OCI-LY7 (cell line): ENCODE measurements at regions not wholly inside any gene's neighbourhood (a gene's known extent, or its start where the extent isn't known, plus 50 kb on each side); places are given as distances from the start of the nearest gene placed in this dataset.

Experiments
- BruUV-seq: library from RNA; stranded (reverse); fragments of 400-500 nt; replicated peaks from 2 replicates; lab custom pipeline; 2021; lab: Mats Ljungman, UMichigan
- CTCF ChIA-PET: fragments of 300-600 bp; sonication (Branson Sonifier 250); formaldehyde crosslinking; loops from one replicate; lab custom pipeline; 2022; ENCODE audit warnings: antibody characterized with exemption; ENCODE audit not compliant: unreplicated experiment; lab: Charles Lee
- POLR2A ChIA-PET: fragments of 300-600 bp; sonication (Branson Sonifier 250); formaldehyde crosslinking; loops from one replicate; lab custom pipeline; 2022; ENCODE audit warnings: antibody characterized with exemption; lab: Charles Lee
- DNase-seq: peaks from one replicate; pipeline ENCODE4 v3.0.0-alpha.2; 2015; ENCODE audit warnings: low spot score
- H2AFZ ChIP-seq: fragments of 200-600 bp; sonication (generic), shearing (Covaris generic); 2 replicates; pipeline ENCODE4 v1.6.1; 2014; ENCODE audit warnings: mild to moderate bottlenecking, antibody characterized with exemption, low read length, moderate library complexity
- H3K27ac ChIP-seq: fragments of 200-600 bp; sonication (generic); 2 replicates; pipeline ENCODE4 v1.5.1; 2014; ENCODE audit warnings: mixed run types, low read depth, mild to moderate bottlenecking, moderate library complexity, low read length, inconsistent platforms; ENCODE audit not compliant: poor library complexity, severe bottlenecking
- H3K36me3 ChIP-seq: fragments of 200-600 bp; sonication (generic); 2 replicates; pipeline ENCODE4 v1.6.1; 2014; ENCODE audit warnings: mild to moderate bottlenecking, antibody characterized with exemption, low read length, moderate library complexity, mixed read lengths; ENCODE audit not compliant: insufficient read depth
- H3K4me1 ChIP-seq: fragments of 200-600 bp; sonication (generic); 2 replicates; pipeline ENCODE4 v1.5.1; 2014; ENCODE audit warnings: mild to moderate bottlenecking, low read length; ENCODE audit not compliant: insufficient read depth, poor library complexity, severe bottlenecking
- H3K4me2 ChIP-seq: fragments of 200-600 bp; sonication (generic); 2 replicates; pipeline ENCODE4 v1.6.1; 2014; ENCODE audit warnings: mild to moderate bottlenecking, low read length
- H3K4me3 ChIP-seq: fragments of 200-600 bp; sonication (generic); 2 replicates; pipeline ENCODE4 v1.5.1; 2014; ENCODE audit warnings: mild to moderate bottlenecking, low read depth, low read length; ENCODE audit not compliant: poor library complexity, severe bottlenecking
- H3K79me2 ChIP-seq: fragments of 200-600 bp; sonication (generic); 2 replicates; pipeline ENCODE4 v1.6.1; 2016; ENCODE audit warnings: low read depth, mild to moderate bottlenecking, low read length, moderate library complexity, mixed read lengths; ENCODE audit not compliant: insufficient read depth
- H3K9me2 ChIP-seq: fragments of 200-600 bp; sonication (generic); 2 replicates; pipeline ENCODE4 v1.6.1; 2016; ENCODE audit warnings: mild to moderate bottlenecking, low read length, mixed read lengths; ENCODE audit not compliant: insufficient read depth
- H3K9me3 ChIP-seq: fragments of 200-600 bp; sonication (generic); 2 replicates; pipeline ENCODE4 v1.6.1; 2014; ENCODE audit warnings: mild to moderate bottlenecking, mixed run types, low read length, mixed read lengths
- H4K20me1 ChIP-seq: fragments of 200-600 bp; sonication (generic); 2 replicates; pipeline ENCODE4 v1.6.1; 2014; ENCODE audit warnings: mild to moderate bottlenecking, antibody characterized with exemption, low read length, moderate library complexity, mixed read lengths; ENCODE audit not compliant: insufficient read depth
- CTCF ChIP-seq: fragments of 200-600 bp; sonication (generic); conservative IDR thresholded peaks from 2 replicates; pipeline ENCODE4 v1.5.1; 2014; ENCODE audit warnings: mild to moderate bottlenecking, antibody characterized with exemption, low read length, moderate library complexity, mixed read lengths
- EZH2phosphoT487 ChIP-seq: fragments of 200-600 bp; sonication (generic); IDR thresholded peaks from 2 replicates; pipeline ENCODE4 v1.6.1; 2018; ENCODE audit warnings: low read depth, borderline replicate concordance, mild to moderate bottlenecking, mixed run types, antibody characterized with exemption, low read length, moderate library complexity, mixed read lengths
- intact Hi-C: fragments of 100-400 bp; cut with micrococcal nuclease; formaldehyde crosslinking; loops from one replicate; pipeline ENCODE4 v1.10.0; 2022; ENCODE audit not compliant: unreplicated experiment

GRCh38 chr12:90061809-90062208, 353.2 kb upstream of the ATP2B1 start:
- H3K27ac ChIP-seq, result no peak overlapping the region
- TF ChIP-seq EZH2phosphoT487, result no peak
- no peak for TF ChIP-seq CTCF
- no peak overlapping the region for H2AFZ ChIP-seq
- no peaks in the 10 kb centered on the region for H3K79me2 ChIP-seq
- H4K20me1 ChIP-seq, result no peaks in the 10 kb centered on the region
- no peak for DNase-seq
- no peak overlapping the region for H3K4me3 ChIP-seq
- ChIA-PET POLR2A (no interaction called here), CTCF (no interaction called here)
- H3K4me1 ChIP-seq, result no peaks in the 10 kb centered on the region
- no peak overlapping the region for H3K4me2 ChIP-seq
- no peaks in the 10 kb centered on the region for H3K9me3 ChIP-seq
- intact Hi-C loops, result no loop called here
- no peaks in the 10 kb centered on the region for H3K9me2 ChIP-seq
- H3K36me3 ChIP-seq, result no peaks in the 10 kb centered on the region
- no TSS peak for BruUV-seq

GRCh38 chr12:90060031-90060430, 351.4 kb upstream of the ATP2B1 start:
- Histone ChIP-seq H3K79me2 (no peaks in the 10 kb centered on the region), H3K9me2 (no peaks in the 10 kb centered on the region), H3K27ac (no peak overlapping the region), H3K4me3 (no peak overlapping the region), H3K9me3 (no peaks in the 10 kb centered on the region), H3K4me2 (no peak overlapping the region), H4K20me1 (no peaks in the 10 kb centered on the region), H3K4me1 (no peaks in the 10 kb centered on the region), H2AFZ (no peak overlapping the region), H3K36me3 (no peaks in the 10 kb centered on the region)
- intact Hi-C loops, result no loop called here
- ChIA-PET CTCF (no interaction called here), POLR2A (interaction anchor here (0.7 to 1.2 kb wide), 3 partner anchors 14 to 199 kb away, joined by 3 to 4 read pairs (median 4); no protein-coding TSS in a partner anchor)
- no peak for TF ChIP-seq EZH2phosphoT487
- TF ChIP-seq CTCF, result no peak
- no TSS peak for BruUV-seq
- no peak for DNase-seq

DNA sequence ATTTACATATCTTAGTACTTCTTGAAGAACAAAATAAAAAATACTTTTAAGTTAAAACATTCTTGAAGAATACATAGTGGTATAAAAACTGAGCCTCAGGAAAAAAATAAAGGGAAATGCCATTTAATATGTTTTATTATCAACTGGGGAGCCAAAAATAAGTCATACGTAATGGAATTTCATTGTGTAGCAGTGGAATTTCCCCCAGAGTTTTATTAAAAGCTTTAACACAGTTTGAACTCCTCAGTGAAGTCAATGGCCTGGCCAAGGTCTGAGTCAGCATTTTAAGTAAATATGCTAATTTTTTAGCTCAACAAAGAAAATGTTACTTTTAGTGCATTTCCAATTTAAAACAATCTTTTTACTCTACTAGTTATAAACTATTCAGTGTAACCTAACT, 350.1 kb upstream of the ATP2B1 start:
- TF ChIP-seq CTCF, result no peak
- Histone ChIP-seq H3K79me2 (no peaks in the 10 kb centered on the region), H4K20me1 (no peaks in the 10 kb centered on the region), H3K4me2 (no peak overlapping the region), H3K9me2 (no peaks in the 10 kb centered on the region), H3K9me3 (no peaks in the 10 kb centered on the region), H3K4me1 (no peaks in the 10 kb centered on the region), H3K36me3 (no peaks in the 10 kb centered on the region), H2AFZ (no peak overlapping the region), H3K27ac (no peak overlapping the region), H3K4me3 (no peak overlapping the region)
- BruUV-seq, result no TSS peak
- ChIA-PET POLR2A (interaction anchor here (0.8 kb wide), 1 partner anchor 36 kb away, joined by 3 read pairs; no protein-coding TSS in a partner anchor), CTCF (no interaction called here)
- intact Hi-C loops, result no loop called here
- DNase-seq, result no peak
